NCI-H1417 (cell line): ENCODE measurements at regions not wholly inside any gene's neighbourhood (a gene's known extent, or its start where the extent isn't known, plus 50 kb on each side); places are given as distances from the start of the nearest gene placed in this dataset.
"Not testable (repeated sequence)": the region's sequence is repeated elsewhere in the genome, so short reads cannot be mapped to it uniquely, and the experiment has no call there.

ENCODE experiments used
- DNase-seq, 3 experiments: peaks; one replicate each; lab custom pipeline; 2025; lab: John Stamatoyannopoulos, UW

DNA sequence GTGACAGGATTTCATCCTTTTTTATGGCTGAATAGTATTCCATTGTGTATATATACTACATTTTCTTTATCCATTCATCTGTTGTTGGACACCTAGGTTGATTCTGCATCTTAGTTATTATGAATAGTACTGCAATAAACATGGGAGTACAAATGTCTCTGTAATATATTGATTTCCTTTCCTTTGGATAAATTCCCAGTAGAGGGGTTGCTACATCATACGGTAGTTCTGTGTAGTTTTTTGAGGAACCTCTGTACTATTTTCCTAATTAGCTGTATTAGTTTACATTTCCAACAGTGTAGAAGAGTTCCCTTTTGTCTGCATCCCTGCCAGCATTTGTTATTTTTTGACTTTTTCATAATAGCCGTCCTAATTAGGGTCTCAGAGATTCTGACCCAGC is 201.3 kb downstream of the GIPC2 start:
- DNase-seq, result no peak

- DNase-seq, result no peak
Measured at GRCh38 chr1:78250201-78250600, 204.4 kb downstream of the GIPC2 start.

- DNase-seq, result no peak
Measured at GRCh38 chr1:78254517-78254916, 208.8 kb downstream of the GIPC2 start.

DNA sequence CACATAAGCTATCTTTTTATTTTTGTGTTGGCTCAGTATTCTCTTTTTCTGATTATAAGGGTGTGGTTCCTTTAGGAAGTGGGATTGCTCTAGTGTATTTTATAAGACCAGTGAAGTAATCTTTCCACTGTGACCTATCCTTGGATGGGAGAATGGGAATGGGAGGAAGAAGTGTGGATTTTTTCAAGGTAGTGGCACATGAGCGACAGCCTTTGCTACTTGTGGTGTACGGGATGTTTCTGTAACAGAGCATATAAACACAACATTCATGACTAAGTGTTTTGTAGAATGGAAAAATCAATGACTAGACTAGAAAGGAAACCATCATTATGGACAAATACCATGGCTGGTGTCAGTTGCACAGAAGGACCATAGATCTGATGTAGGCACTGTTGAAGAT is 209.6 kb downstream of the GIPC2 start:
- DNase-seq, result no peak

DNA sequence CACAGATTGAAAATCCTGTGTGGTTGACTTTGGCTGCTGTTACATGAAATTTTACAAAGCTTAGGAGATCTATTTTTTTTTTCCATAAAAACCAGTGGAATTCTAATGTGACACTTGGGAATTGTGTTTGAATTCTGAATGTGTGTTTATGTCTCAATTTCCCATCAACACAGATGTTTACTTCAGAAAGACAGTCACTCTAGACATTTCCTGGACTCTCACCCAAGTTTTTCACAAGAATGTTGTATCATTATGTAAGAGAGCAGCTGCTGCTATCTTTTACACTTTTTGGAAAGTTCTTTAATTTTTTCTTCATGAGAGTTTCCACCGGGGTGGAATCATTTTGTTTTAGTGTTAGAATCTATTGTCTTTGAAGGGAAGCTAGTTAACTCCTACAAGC is 210.1 kb downstream of the GIPC2 start:
- DNase-seq, result no peak

DNA sequence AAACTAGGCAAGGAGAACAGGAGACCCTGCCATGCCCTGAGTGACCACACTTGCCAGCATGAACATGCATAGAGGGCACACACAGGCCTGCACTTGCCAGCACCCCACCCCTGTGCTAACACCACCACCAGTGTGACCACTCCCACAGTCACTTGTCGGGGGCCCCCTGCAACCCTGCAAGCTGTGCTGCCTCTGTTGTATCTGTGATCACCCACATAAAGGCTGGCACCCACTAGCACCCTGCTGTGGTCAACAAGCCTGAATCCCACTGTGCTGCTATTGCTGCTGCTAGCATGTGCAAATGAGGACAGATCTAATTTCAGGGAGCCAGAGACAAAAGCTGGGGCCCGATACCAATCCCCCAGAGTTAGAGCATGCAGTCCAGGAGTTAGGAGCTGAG is 217.7 kb downstream of the GIPC2 start:
- DNase-seq, result no peak

DNA sequence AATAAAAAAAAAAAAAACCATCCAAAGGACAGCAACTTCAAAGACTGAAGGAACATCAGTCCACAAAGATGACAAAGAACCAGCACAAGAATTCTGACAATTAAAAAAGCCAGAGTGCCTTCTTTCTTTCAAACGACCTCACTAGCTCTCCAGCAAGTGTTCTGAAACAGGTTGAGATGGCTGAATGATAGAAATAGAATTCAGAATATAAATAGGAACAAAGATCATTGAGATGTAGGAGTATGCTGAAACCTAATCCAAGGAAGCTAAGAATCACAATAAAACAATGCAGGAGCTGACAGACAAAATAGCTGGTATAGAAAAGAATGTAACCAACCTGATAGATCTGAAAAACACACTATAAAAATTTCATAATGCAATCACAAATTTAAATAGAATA is 218.2 kb downstream of the GIPC2 start:
- DNase-seq, result no peak

- DNase-seq, result no peak
Measured at GRCh38 chr1:78267513-78268218, 221.9 kb downstream of the GIPC2 start.

GRCh38 chr1:78269591-78269990 is 221.2 kb upstream of the PTGFR start:
- DNase-seq, result no peak

DNA sequence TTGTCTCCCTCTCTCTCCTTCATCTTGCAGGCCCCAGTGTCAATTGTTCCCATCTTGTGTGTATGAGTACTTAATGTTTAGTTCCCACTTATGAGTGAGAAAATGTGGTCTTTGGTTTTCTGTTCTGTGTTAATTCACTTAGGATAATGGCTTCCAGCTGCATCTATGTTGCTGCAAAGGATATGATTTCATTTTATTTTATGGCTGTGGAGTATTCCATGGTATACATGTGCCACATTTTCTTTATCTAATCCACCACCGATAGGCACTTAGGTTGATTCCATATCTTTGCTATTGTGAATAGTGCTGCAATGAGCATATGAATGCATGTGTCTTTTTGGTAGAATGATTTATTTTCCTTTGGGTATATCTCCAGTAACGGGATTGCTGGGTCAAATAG is 219.4 kb upstream of the PTGFR start:
- DNase-seq, result not testable (repeated sequence)

GRCh38 chr1:78274814-78275213 is 216.0 kb upstream of the PTGFR start:
- DNase-seq, result no peak

DNA sequence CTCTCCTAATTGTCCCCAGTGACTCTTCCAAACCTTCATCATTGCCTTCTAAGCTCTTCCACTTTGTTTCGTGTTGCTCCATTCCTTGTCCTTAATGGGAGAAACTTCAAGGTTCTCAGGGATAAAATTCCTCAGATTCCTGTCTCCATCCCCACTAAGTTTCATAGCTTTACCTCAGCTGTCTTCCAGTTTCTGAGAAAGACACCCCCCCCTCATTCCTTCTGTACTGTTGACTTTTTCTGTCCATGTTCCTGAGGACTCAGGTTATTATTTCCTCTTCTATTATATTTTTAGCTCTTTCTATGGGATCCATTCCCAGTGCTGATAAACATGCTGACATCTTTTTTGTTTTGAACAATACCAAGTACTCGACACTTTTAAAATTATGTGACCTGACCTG is 215.3 kb upstream of the PTGFR start:
- no peak for DNase-seq

GRCh38 chr1:78275906-78276685 is 214.7 kb upstream of the PTGFR start:
- DNase-seq, result no peak

- no peak for DNase-seq
Measured at GRCh38 chr1:78277253-78277652, 213.5 kb upstream of the PTGFR start.

DNA sequence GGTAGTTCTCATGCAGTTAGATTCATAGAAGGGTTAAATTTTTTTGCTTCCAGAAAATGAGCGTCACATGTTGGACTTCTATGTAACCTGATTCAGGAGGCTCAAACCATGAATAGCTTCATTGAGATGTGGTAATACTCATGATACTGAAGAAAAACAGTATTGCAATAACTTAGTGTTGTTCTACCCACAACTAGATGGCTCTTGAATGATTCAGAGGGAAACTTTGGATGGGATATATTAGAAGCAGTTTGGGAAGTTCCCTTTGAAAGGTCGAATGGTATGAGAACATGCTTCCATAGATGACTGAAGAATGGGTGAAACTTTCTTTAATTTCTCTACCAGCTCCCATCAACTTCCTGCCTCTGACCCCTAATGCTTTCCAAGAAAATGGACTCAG is 211.7 kb upstream of the PTGFR start:
- DNase-seq, result no peak

DNA sequence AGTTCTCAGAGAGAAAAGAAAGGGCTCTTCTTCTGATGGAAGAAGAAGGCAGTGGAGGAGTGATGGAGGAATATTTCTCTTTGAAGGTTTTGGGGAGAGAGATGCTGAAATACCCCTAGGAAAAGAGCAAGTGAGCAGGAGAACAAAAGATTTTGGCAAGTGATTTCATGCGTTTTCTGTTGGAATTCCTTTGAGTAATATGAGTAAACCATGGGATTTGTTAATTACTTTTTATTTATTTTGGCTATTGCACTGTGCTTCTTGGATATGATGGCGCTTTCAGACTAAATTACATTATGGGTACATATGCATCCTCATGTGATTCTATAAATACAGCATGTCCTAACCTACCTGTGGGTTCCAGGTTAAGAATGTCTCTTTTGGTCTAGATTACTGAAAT is 210.1 kb upstream of the PTGFR start:
- no peak for DNase-seq

- no peak for DNase-seq
Measured at GRCh38 chr1:78281580-78281979, 209.2 kb upstream of the PTGFR start.

GRCh38 chr1:78283691-78284090 is 207.1 kb upstream of the PTGFR start:
- DNase-seq, result no peak

- DNase-seq, result no peak
Measured at GRCh38 chr1:78284354-78284753, 206.4 kb upstream of the PTGFR start.

DNA sequence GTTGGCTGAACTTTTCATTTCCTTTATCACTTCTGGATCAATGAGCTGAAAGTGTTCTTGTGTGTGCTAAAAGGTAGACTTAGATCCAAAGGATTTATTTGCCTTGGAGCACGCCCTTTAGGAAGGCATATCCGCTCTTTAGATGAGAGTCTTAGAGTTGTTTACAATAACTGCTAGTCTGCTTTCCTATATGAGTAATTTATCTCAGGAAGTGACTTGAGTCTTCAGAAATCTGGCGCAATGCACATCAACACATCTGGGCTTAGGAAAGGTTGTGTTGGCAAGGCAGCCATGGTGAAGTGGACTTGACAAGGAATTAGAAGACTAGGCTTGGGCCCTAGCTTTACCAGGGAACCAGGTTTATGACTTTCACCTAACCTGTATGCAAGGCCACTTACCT is 204.1 kb upstream of the PTGFR start:
- no peak for DNase-seq

DNA sequence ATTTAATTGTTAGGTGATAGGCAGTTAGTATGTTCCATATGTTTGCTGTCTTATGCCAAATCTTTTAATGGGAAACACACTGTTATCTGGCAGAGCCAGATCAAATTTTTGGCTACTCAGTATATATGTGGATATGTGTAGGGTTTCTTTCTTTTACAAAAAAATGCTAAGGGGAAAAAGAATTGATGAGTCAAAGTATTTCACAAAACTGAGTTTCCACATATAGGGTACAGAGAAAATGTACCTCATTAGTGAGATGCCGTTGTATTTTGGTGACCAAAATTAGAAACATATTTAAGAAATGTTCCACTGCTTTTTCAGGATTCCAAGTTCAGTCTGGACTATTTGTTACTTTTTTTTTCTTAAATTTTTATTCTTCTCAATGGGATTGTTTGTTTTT is 201.2 kb upstream of the PTGFR start:
- DNase-seq, result no peak

DNA sequence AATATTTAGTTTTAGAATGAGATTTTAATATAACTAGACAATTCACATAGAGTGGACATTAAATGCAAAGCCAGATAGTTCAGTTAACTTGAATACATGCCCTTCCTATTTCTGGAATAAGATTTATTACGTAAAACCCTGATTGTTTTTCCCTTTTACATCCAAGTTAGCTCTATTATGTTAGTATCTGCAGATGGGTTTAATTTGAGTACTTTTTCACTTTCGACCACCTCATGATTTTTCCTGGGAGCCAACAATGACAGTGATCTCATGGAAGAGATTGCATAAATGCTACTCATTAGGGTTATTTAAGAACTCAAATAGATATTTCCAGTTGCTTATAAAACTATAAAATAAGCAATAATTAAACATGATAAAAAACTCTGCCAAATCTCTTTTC is 199.4 kb upstream of the PTGFR start:
- DNase-seq, result no peak

DNA sequence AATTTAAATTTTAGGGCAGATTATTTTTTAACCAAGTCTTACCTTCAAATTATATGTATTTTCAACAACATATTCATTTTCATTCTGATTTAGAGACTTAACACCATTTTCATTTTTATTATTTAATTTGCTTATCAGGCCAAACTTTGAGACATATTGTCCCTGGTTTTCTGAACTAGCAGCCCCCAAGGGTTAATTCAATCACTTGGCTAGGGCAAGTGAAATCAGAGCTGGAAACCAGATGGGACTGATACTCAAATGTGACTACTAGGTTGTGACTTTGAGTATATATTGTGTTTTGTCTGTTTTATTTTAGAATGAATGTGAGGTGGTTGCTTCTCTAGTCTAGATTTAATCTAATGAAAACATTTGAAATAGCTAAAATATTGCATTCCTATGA is 198.9 kb upstream of the PTGFR start:
- DNase-seq, result no peak

DNA sequence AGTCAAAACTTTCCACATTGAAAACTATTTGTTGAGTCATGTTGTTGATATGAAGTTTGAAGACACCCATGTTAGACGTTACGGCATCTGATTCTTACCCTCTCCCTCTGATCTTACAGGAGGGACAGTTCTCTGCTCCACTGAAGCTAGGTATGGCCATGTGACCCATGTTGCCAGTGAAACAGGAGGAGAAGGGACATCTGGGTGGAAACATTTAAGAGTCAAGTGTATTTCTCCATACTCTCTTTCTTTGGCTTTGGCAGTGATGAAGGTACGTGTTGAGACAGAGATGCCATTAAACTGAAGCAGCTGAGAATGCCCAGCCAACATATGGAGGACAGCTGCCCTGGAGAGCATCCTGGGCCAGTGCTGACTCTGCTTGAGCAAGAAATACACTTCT is 198.4 kb upstream of the PTGFR start:
- no peak for DNase-seq
